SU-DHL-6 (cell line): ENCODE measurements at regions not wholly inside any gene's neighbourhood (a gene's known extent, or its start where the extent isn't known, plus 50 kb on each side); places are given as distances from the start of the nearest gene placed in this dataset.

ENCODE experiments used
- H2AFZ ChIP-seq: fragments of 200-600 bp; sonication (generic); 2 replicates; pipeline ENCODE4 v1.6.1; 2014; ENCODE audit warnings: low read depth, mild to moderate bottlenecking, moderate library complexity, mixed read lengths, antibody characterized with exemption, low read length; ENCODE audit not compliant: severe bottlenecking
- H3F3A ChIP-seq: fragments of 200-600 bp; shearing (Covaris generic); 2 replicates; pipeline ENCODE4 v1.6.0; 2016; ENCODE audit warnings: antibody characterized with exemption, mild to moderate bottlenecking; ENCODE audit not compliant: insufficient read depth
- H3K27ac ChIP-seq: fragments of 200-600 bp; sonication (generic); 2 replicates; pipeline ENCODE4 v1.5.1; 2016; ENCODE audit warnings: low read depth, mild to moderate bottlenecking, low read length, moderate library complexity, mixed read lengths
- H3K27me3 ChIP-seq: fragments of 200-600 bp; sonication (generic), shearing (Covaris generic); 2 replicates; pipeline ENCODE4 v1.6.0; 2014; ENCODE audit warnings: mild to moderate bottlenecking, low read length
- H3K36me3 ChIP-seq: fragments of 200-600 bp; sonication (generic); 2 replicates; pipeline ENCODE4 v1.6.1; 2014; ENCODE audit warnings: mild to moderate bottlenecking, low read length, mixed read lengths
- H3K4me2 ChIP-seq: fragments of 300-600, 200-600 bp; shearing (Covaris generic), sonication (generic); 2 replicates; pipeline ENCODE4 v1.6.0; 2014; ENCODE audit warnings: low read length, low read depth, mild to moderate bottlenecking; ENCODE audit not compliant: poor library complexity, severe bottlenecking
- H3K4me3 ChIP-seq: fragments of 200-600 bp; sonication (generic); 2 replicates; pipeline ENCODE4 v1.5.1; 2014; ENCODE audit warnings: antibody characterized with exemption, low read length, mild to moderate bottlenecking, mixed read lengths; ENCODE audit not compliant: insufficient read depth, poor library complexity, severe bottlenecking
- H3K79me2 ChIP-seq: fragments of 200-600 bp; sonication (generic); 2 replicates; pipeline ENCODE4 v1.6.1; 2014; ENCODE audit warnings: mild to moderate bottlenecking, low read length, moderate library complexity; ENCODE audit not compliant: insufficient read depth
- H3K9ac ChIP-seq: fragments of 200-600 bp; sonication (generic); 2 replicates; pipeline ENCODE4 v1.7.0; 2014; ENCODE audit warnings: mild to moderate bottlenecking, low read length
- H3K9me2 ChIP-seq: fragments of 200-600 bp; sonication (generic); replicated peaks from 2 replicates; pipeline ENCODE4 v1.6.1; 2014; ENCODE audit warnings: low read length; ENCODE audit not compliant: insufficient read depth
- H3K9me3 ChIP-seq: fragments of 200-600 bp; sonication (generic); 2 replicates; pipeline ENCODE4 v1.6.1; 2014; ENCODE audit warnings: low read length, mixed read lengths; ENCODE audit not compliant: insufficient read depth
- H4K20me1 ChIP-seq: fragments of 200-600 bp; sonication (generic); 2 replicates; pipeline ENCODE4 v1.6.1; 2014; ENCODE audit warnings: low read depth, mild to moderate bottlenecking, antibody characterized with exemption, low read length, moderate library complexity, mixed read lengths
- CTCF ChIP-seq: fragments of 200-600 bp; sonication (generic); IDR thresholded peaks from one replicate; pipeline ENCODE4 v1.5.1; 2017; ENCODE audit warnings: antibody characterized with exemption, mild to moderate bottlenecking, low read length, moderate library complexity; ENCODE audit not compliant: insufficient read depth, poor library complexity, severe bottlenecking
- EZH2phosphoT487 ChIP-seq: fragments of 200-600 bp; sonication (generic), shearing (Covaris generic); conservative IDR thresholded peaks from 2 replicates; pipeline ENCODE4 v1.6.1; 2018; ENCODE audit warnings: mild to moderate bottlenecking, antibody characterized with exemption, low read length, moderate library complexity, mixed read lengths

GRCh38 chr3:104530934-104531333 lies 835.8 kb upstream of the ALCAM start:
- peaks cover 29% of the 10 kb centered on the region for H3K9me3 ChIP-seq
- H3K79me2 ChIP-seq, result peaks cover 7% of the 10 kb centered on the region; the same call in 1 of the 2 replicates
- no peak overlapping the region for H3K4me3 ChIP-seq
- H3K9me2 ChIP-seq, result no peaks in the 10 kb centered on the region
- H3K27me3 ChIP-seq, result no peaks in the 10 kb centered on the region
- H4K20me1 ChIP-seq, result no peaks in the 10 kb centered on the region
- no peak overlapping the region for H3K27ac ChIP-seq
- no peak overlapping the region for H3K4me2 ChIP-seq
- TF ChIP-seq EZH2phosphoT487 (no peak), CTCF (no peak)
- peaks cover 18% of the 10 kb centered on the region for H3F3A ChIP-seq
- no peak overlapping the region for H2AFZ ChIP-seq
- no peaks in the 10 kb centered on the region for H3K36me3 ChIP-seq
- no peak overlapping the region for H3K9ac ChIP-seq

DNA sequence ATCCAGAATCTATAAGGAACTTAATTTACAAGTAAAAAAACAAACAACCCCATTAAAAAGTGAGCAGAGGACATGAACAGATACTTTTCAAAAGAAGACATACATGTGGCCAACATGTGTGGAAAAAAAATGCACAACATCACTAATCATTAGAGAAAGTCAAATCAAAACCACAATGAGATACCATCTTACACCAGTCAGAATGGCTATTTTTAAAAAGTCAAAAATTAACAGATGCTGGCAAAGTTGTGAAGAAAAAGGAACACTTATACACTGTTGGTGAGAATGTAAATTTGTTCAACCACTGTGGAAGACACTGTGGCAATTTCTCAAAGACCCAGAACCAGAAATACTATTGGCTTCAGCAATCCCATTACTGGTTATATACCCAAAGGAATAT lies 830.0 kb upstream of the ALCAM start:
- H3K9ac ChIP-seq, result no peak overlapping the region
- H3K9me2 ChIP-seq, result no peaks in the 10 kb centered on the region
- no peaks in the 10 kb centered on the region for H3K36me3 ChIP-seq
- H2AFZ ChIP-seq, result no peak overlapping the region
- no peak overlapping the region for H3K4me2 ChIP-seq
- TF ChIP-seq CTCF (no peak), EZH2phosphoT487 (no peak)
- H3F3A ChIP-seq, result no peaks in the 10 kb centered on the region; the same call in 1 of the 2 replicates
- no peak overlapping the region for H3K4me3 ChIP-seq
- H3K9me3 ChIP-seq, result peaks cover 17% of the 10 kb centered on the region
- H3K79me2 ChIP-seq, result no peaks in the 10 kb centered on the region
- H4K20me1 ChIP-seq, result no peaks in the 10 kb centered on the region
- H3K27ac ChIP-seq, result no peak overlapping the region; the same call in 1 of the 2 replicates
- H3K27me3 ChIP-seq, result no peaks in the 10 kb centered on the region

GRCh38 chr3:104537323-104537722 lies 829.4 kb upstream of the ALCAM start:
- Histone ChIP-seq H3K9me2 (no peaks in the 10 kb centered on the region), H3K27me3 (no peaks in the 10 kb centered on the region), H4K20me1 (no peaks in the 10 kb centered on the region), H3K4me3 (no peak overlapping the region), H3K9me3 (peaks cover 16% of the 10 kb centered on the region), H3F3A (no peaks in the 10 kb centered on the region; the same call in 1 of the 2 replicates), H3K27ac (no peak overlapping the region), H3K4me2 (no peak overlapping the region), H3K9ac (no peak overlapping the region), H2AFZ (no peak overlapping the region), H3K36me3 (no peaks in the 10 kb centered on the region), H3K79me2 (no peaks in the 10 kb centered on the region)
- no peak for TF ChIP-seq EZH2phosphoT487
- TF ChIP-seq CTCF, result no peak

- Histone ChIP-seq H3K4me2 (no peak overlapping the region), H3K27ac (no peak overlapping the region), H3K4me3 (no peak overlapping the region), H3K27me3 (no peaks in the 10 kb centered on the region), H3K79me2 (no peaks in the 10 kb centered on the region), H3F3A (no peaks in the 10 kb centered on the region), H4K20me1 (no peaks in the 10 kb centered on the region), H3K9me2 (no peaks in the 10 kb centered on the region), H3K9me3 (no peaks in the 10 kb centered on the region), H3K36me3 (no peaks in the 10 kb centered on the region), H3K9ac (no peak overlapping the region), H2AFZ (no peak overlapping the region)
- no peak for TF ChIP-seq CTCF
- no peak for TF ChIP-seq EZH2phosphoT487
Measured at GRCh38 chr3:104546301-104546700, 820.4 kb upstream of the ALCAM start.
